Mucosa of stomach (tissue), 1 donor: ENCODE measurements at regions not wholly inside any gene's neighbourhood (a gene's known extent, or its start where the extent isn't known, plus 50 kb on each side); places are given as distances from the start of the nearest gene placed in this dataset.
"Not testable (repeated sequence)": the region's sequence is repeated elsewhere in the genome, so short reads cannot be mapped to it uniquely, and the experiment has no call there.

ENCODE experiments used
- H3K27me3 ChIP-seq: one replicate; pipeline ENCODE4 v1.7.0; 2013; ENCODE audit warnings: mild to moderate bottlenecking, low read length; ENCODE audit not compliant: control insufficient read depth, insufficient read depth
- H3K36me3 ChIP-seq: one replicate; pipeline ENCODE4 v1.7.0; 2013; ENCODE audit warnings: low read length; ENCODE audit not compliant: control insufficient read depth, insufficient read depth
- H3K4me1 ChIP-seq: one replicate; pipeline ENCODE4 v1.7.0; 2013; ENCODE audit warnings: mild to moderate bottlenecking, low read length; ENCODE audit not compliant: control insufficient read depth, insufficient read depth
- H3K4me3 ChIP-seq: one replicate; pipeline ENCODE4 v1.7.0; 2013; ENCODE audit warnings: low read length
- H3K9ac ChIP-seq: one replicate; pipeline ENCODE4 v1.7.0; 2013; ENCODE audit warnings: mild to moderate bottlenecking, low read length, moderate library complexity
- H3K9me3 ChIP-seq: one replicate; pipeline ENCODE4 v1.7.0; 2013; ENCODE audit warnings: mild to moderate bottlenecking, low read length, moderate library complexity; ENCODE audit not compliant: control insufficient read depth
- donor health status: Pancreatic carcinoma.

DNA sequence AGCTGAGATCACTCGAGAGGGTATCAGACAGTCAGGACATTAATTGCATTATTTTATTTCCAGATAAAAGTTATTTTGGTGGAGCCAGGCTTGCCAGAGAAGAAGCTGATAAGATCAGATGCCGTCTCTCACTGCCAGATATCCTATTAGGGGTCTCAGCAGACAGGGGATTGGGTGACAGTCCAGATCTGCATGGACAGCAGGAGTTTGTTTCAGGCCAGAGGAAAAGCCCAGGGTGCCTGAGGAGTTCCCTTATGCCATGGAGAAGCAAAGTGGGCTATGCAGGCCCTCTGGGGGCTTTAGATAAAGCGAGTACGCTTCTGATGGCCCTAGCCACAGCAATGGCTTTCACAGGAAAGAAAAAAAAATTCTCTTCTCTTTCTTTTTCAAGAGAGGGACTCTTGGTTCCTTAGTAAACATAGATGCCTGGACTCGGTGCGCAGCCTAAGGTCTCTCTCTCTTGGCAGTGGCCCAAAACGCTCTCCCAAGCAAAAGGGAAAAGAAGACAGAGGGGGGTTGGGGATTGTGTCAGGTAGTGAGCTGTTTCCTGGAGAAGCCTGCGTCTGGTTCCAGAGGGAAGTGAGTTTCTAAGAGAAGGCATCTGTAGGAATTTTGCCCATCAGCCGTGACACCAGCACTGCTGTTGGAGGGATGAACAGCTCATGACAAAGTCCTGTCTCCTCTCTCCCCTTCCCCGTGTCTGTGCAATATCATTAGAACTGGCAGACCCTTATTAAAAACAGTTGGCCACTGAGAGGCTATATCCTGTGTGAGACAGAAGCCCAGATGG is 166.3 kb upstream of the FOXF1 start:
- no peak overlapping the region for H3K4me3 ChIP-seq
- H3K9me3 ChIP-seq: no peaks in the 10 kb centered on the region
- H3K36me3 ChIP-seq: no peaks in the 10 kb centered on the region
- no peaks in the 10 kb centered on the region for H3K27me3 ChIP-seq
- peak overlapping the region; percentile 25 for H3K9ac ChIP-seq
- H3K4me1 ChIP-seq: peaks cover 4% of the 10 kb centered on the region

GRCh38 chr16:86344586-86344871 is 165.8 kb upstream of the FOXF1 start:
- H3K27me3 ChIP-seq: no peaks in the 10 kb centered on the region
- H3K9ac ChIP-seq: peak overlapping the region; percentile 25
- no peaks in the 10 kb centered on the region for H3K9me3 ChIP-seq
- H3K36me3 ChIP-seq: no peaks in the 10 kb centered on the region
- H3K4me1 ChIP-seq: peaks cover 4% of the 10 kb centered on the region
- no peak overlapping the region for H3K4me3 ChIP-seq

GRCh38 chr16:86344881-86345280 is 165.4 kb upstream of the FOXF1 start:
- H3K9me3 ChIP-seq: no peaks in the 10 kb centered on the region
- no peak overlapping the region for H3K4me3 ChIP-seq
- no peaks in the 10 kb centered on the region for H3K36me3 ChIP-seq
- H3K4me1 ChIP-seq: peaks cover 4% of the 10 kb centered on the region
- H3K27me3 ChIP-seq: no peaks in the 10 kb centered on the region
- no peak overlapping the region for H3K9ac ChIP-seq

DNA sequence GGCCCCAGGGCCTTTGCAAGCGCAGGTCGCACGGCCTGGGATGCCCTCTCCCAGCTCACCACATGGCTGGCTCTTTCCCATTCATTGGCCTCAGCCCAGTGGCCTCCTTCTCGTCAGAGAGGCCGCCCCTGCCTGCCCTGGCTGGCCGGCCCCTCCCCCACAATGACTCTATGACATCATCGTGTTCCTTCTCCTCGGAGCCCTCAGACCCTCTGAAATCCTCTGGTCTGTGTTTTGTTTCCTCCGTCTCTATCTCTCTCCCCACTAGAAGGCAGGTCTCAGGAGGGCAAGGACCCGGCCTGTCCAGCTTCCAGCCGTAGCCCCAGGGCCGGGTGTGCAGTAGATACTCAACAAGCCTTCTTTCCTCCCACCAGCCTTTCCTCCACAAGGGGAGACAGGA is 164.8 kb upstream of the FOXF1 start:
- Histone ChIP-seq H3K36me3 (no peaks in the 10 kb centered on the region), H3K4me1 (peaks cover 4% of the 10 kb centered on the region), H3K9me3 (no peaks in the 10 kb centered on the region), H3K9ac (no peak overlapping the region), H3K27me3 (no peaks in the 10 kb centered on the region), H3K4me3 (no peak overlapping the region)

DNA sequence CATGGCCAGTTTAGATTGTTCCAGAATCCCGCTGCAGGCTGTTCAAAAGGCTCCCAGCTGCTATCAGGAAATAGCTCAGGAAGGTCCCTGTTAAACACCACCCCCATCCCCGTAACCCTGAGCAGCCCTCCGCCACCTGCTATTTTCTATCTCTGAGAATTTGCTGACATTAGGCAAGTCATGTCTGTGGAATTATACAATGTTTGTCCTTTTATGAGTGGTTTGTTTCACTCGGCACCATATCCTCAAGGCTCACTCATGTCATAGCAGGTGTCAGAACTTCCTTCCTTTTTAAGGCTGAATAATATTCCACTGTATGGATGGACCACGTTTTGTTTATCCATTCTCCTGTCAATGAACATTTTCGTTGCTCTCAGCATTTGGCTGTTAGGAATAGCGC is 164.3 kb upstream of the FOXF1 start:
- Histone ChIP-seq H3K4me1 (peaks cover 4% of the 10 kb centered on the region), H3K36me3 (no peaks in the 10 kb centered on the region), H3K9ac (no peak overlapping the region), H3K9me3 (no peaks in the 10 kb centered on the region), H3K4me3 (no peak overlapping the region), H3K27me3 (no peaks in the 10 kb centered on the region)

DNA sequence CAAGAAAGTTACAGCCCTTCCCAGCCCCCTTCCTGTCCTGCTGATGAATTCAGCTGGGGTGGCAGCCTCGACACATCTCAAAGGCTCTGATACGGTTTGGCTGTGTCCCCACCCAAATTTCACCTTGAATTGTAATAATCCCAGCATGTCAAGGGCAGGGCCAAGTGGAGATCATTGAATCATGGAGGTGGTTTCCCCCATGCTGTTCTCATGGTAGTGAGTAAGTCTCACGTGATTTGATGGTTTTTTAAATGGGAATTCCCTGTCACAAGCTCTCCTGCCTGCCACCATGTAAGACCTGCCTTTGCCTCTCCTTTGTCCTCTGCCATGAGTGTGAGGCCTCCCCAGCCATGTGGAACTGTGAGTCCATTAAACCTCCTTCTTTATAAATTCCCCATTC is 163.2 kb upstream of the FOXF1 start:
- H3K9ac ChIP-seq: no peak overlapping the region

DNA sequence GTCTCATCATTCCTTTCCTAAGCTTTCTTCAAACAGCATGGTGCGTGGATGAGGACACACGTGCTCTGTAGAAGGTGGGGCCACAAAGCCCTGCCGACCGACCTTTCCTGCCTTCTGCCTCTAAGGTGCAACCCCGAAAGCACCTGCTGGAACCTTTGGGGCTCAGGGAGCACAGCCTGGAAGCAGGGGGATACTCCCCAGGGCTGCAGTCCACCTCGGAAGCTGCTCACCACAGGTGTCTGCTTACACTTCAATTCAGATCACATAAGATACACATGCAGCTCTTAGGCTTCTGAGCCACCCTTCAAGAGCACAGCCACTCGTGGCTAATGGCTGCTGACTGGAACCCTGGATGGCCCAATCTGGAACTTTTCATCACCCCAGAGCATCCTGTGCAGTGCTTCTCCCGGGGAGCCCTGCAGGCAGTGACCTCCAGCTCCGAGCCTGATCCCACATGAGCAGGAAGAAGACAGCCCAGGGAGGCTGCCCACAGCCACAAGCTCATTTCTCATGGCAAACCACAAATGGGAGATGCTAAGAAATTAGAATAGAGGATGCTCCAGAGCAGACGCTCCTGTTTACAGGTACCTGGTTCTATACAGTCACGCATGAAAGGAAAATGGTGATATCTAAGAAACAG is 162.3 kb upstream of the FOXF1 start:
- Histone ChIP-seq H3K9me3 (no peaks in the 10 kb centered on the region), H3K9ac (no peak overlapping the region), H3K4me1 (peaks cover 4% of the 10 kb centered on the region), H3K36me3 (no peaks in the 10 kb centered on the region), H3K27me3 (no peaks in the 10 kb centered on the region), H3K4me3 (no peak overlapping the region)

More for the DNA sequence above, 163.2 kb upstream of the FOXF1 start:
- no peak overlapping the region for H3K4me3 ChIP-seq
- no peaks in the 10 kb centered on the region for H3K9me3 ChIP-seq
- peaks cover 4% of the 10 kb centered on the region for H3K4me1 ChIP-seq
- H3K27me3 ChIP-seq: no peaks in the 10 kb centered on the region
- H3K36me3 ChIP-seq: no peaks in the 10 kb centered on the region

DNA sequence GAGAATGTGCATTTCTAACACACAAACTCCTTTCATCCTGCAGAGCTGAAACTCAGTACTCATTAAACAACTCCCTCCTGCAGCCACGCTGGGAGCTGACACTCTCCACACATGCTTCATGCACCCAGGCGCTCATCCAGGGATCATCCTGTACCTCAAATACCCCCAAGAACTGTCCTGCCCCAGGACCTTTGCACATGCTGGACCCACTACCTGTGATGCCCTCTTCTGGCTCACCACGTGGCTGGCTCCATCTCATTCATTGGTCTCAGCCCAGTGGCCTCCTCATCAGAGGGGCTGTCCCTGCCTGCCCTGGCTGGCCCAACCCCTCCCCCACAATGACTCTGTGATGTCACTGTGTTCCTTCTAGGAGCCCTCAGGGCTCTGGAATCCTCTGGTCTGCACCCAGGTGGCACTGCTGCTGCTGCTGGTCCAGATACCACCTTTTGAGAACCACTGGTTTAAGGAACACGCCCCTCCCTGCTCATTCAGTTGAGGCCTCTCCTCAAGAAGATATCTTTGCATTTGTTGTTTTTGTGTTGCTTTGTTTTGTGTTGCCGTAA is 160.9 kb upstream of the FOXF1 start:
- no peak overlapping the region for H3K9ac ChIP-seq
- peaks cover under 1% of the 10 kb centered on the region for H3K4me1 ChIP-seq
- no peaks in the 10 kb centered on the region for H3K9me3 ChIP-seq
- no peaks in the 10 kb centered on the region for H3K27me3 ChIP-seq
- H3K4me3 ChIP-seq: no peak overlapping the region
- no peaks in the 10 kb centered on the region for H3K36me3 ChIP-seq

GRCh38 chr16:86350289-86350688 is 160.0 kb upstream of the FOXF1 start:
- Histone ChIP-seq H3K4me1 (no peaks in the 10 kb centered on the region), H3K9me3 (no peaks in the 10 kb centered on the region), H3K9ac (no peak overlapping the region), H3K27me3 (no peaks in the 10 kb centered on the region), H3K36me3 (no peaks in the 10 kb centered on the region), H3K4me3 (no peak overlapping the region)

- Histone ChIP-seq H3K27me3 (no peaks in the 10 kb centered on the region), H3K36me3 (no peaks in the 10 kb centered on the region), H3K9ac (no peak overlapping the region)
Measured at GRCh38 chr16:86351041-86351784, 159.1 kb upstream of the FOXF1 start.

DNA sequence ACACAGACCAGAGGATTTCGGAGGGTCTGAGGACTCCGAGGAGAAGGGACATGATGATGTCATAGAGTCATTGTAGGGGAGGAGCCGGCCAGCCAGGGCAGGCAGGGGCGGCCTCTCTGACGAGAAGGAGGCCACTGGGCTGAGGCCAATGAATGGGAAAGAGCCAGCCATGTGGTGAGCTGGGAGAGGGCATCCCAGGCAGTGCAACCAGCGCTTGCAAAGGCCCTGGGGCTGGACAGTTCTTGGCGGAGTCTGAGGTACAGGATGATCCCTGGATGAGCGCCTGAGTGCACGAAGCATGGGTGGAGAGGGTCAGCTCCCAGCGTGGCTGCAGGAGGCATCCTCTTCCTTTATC is 158.6 kb upstream of the FOXF1 start:
- H3K36me3 ChIP-seq, H3K9ac ChIP-seq, H3K27me3 ChIP-seq, H3K4me1 ChIP-seq, H3K9me3 ChIP-seq, H3K4me3 ChIP-seq: not testable (repeated sequence)

More at GRCh38 chr16:86351041-86351784, 159.1 kb upstream of the FOXF1 start:
- Histone ChIP-seq H3K4me1 (no peaks in the 10 kb centered on the region), H3K9me3 (no peaks in the 10 kb centered on the region), H3K4me3 (no peak overlapping the region)

DNA sequence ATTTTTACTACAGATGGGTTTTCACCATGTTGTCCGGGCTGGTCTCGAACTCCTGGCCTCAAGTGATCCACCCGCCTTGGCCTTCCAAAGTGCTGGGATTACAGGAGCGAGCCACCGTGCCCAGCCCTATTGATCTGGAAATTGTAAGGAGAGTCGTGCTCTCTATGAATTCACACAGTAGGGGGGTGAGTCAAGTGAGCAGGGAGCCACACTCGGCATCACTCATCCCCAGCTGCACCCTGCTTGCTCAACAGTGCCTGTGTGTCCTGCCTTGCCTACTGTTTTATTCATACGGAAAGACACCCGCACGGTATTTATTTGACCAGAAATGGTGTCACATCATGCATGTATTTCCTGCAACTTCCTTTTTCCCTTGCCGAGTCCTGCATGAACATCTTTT is 157.2 kb upstream of the FOXF1 start:
- H3K4me3 ChIP-seq: no peak overlapping the region
- no peaks in the 10 kb centered on the region for H3K27me3 ChIP-seq
- no peaks in the 10 kb centered on the region for H3K4me1 ChIP-seq
- H3K36me3 ChIP-seq: no peaks in the 10 kb centered on the region
- H3K9me3 ChIP-seq: no peaks in the 10 kb centered on the region
- no peak overlapping the region for H3K9ac ChIP-seq
